ENCODE measurements at regions not wholly inside any gene's neighbourhood (a gene's known extent, or its start where the extent isn't known, plus 50 kb on each side); places are given as distances from the start of the nearest gene placed in this dataset.

- no peaks in the 10 kb centered on the region for H3K4me1 Mint-ChIP-seq
- no peak overlapping the region for H3K4me3 Mint-ChIP-seq
- no peaks in the 10 kb centered on the region for H3K36me3 Mint-ChIP-seq
- H3K9me3 Mint-ChIP-seq: no peaks in the 10 kb centered on the region
- no peak overlapping the region for H3K27ac Mint-ChIP-seq
- H3K27me3 Mint-ChIP-seq: no peaks in the 10 kb centered on the region
Observed at GRCh38 chr4:125481334-125482045, 166.7 kb downstream of the FAT4 start.

GRCh38 chr4:125482822-125483221, 168.1 kb downstream of the FAT4 start:
- no peak overlapping the region for H3K27ac Mint-ChIP-seq
- no peaks in the 10 kb centered on the region for H3K27me3 Mint-ChIP-seq
- no peaks in the 10 kb centered on the region for H3K36me3 Mint-ChIP-seq
- H3K4me1 Mint-ChIP-seq: no peaks in the 10 kb centered on the region
- H3K4me3 Mint-ChIP-seq: no peak overlapping the region
- H3K9me3 Mint-ChIP-seq: no peaks in the 10 kb centered on the region

- H3K27ac Mint-ChIP-seq: no peak overlapping the region
- peaks cover 2% of the 10 kb centered on the region for H3K9me3 Mint-ChIP-seq
- no peaks in the 10 kb centered on the region for H3K36me3 Mint-ChIP-seq
- H3K4me1 Mint-ChIP-seq: no peaks in the 10 kb centered on the region
- no peaks in the 10 kb centered on the region for H3K27me3 Mint-ChIP-seq
- no peak overlapping the region for H3K4me3 Mint-ChIP-seq
Observed at GRCh38 chr4:125483278-125483677, 168.5 kb downstream of the FAT4 start.

- no peak overlapping the region for H3K4me3 Mint-ChIP-seq
- H3K27ac Mint-ChIP-seq: no peak overlapping the region
- H3K27me3 Mint-ChIP-seq: no peaks in the 10 kb centered on the region
- H3K4me1 Mint-ChIP-seq: no peaks in the 10 kb centered on the region
- peaks cover 7% of the 10 kb centered on the region for H3K9me3 Mint-ChIP-seq
- H3K36me3 Mint-ChIP-seq: no peaks in the 10 kb centered on the region
Observed at GRCh38 chr4:125484912-125485311, 170.2 kb downstream of the FAT4 start.

- Mint-ChIP-seq H3K4me1 (no peaks in the 10 kb centered on the region), H3K36me3 (no peaks in the 10 kb centered on the region), H3K27me3 (no peaks in the 10 kb centered on the region), H3K9me3 (peaks cover 7% of the 10 kb centered on the region), H3K27ac (no peak overlapping the region), H3K4me3 (no peak overlapping the region)
Observed at GRCh38 chr4:125486351-125486750, 171.6 kb downstream of the FAT4 start.

- Mint-ChIP-seq H3K9me3 (peaks cover 7% of the 10 kb centered on the region), H3K4me1 (no peaks in the 10 kb centered on the region), H3K4me3 (no peak overlapping the region), H3K27me3 (no peaks in the 10 kb centered on the region), H3K27ac (no peak overlapping the region), H3K36me3 (no peaks in the 10 kb centered on the region)
Observed at GRCh38 chr4:125489952-125490690, 175.4 kb downstream of the FAT4 start.

- no peaks in the 10 kb centered on the region for H3K27me3 Mint-ChIP-seq
- no peaks in the 10 kb centered on the region for H3K36me3 Mint-ChIP-seq
- H3K4me3 Mint-ChIP-seq: no peak overlapping the region
- peaks cover 7% of the 10 kb centered on the region for H3K9me3 Mint-ChIP-seq
- no peaks in the 10 kb centered on the region for H3K4me1 Mint-ChIP-seq
- no peak overlapping the region for H3K27ac Mint-ChIP-seq
Observed at GRCh38 chr4:125492957-125493356, 178.2 kb downstream of the FAT4 start.

- no peaks in the 10 kb centered on the region for H3K27me3 Mint-ChIP-seq
- H3K9me3 Mint-ChIP-seq: peaks cover 6% of the 10 kb centered on the region
- H3K4me3 Mint-ChIP-seq: no peak overlapping the region
- no peaks in the 10 kb centered on the region for H3K4me1 Mint-ChIP-seq
- no peaks in the 10 kb centered on the region for H3K36me3 Mint-ChIP-seq
- H3K27ac Mint-ChIP-seq: no peak overlapping the region
Observed at GRCh38 chr4:125497861-125498260, 183.1 kb downstream of the FAT4 start.

- H3K27me3 Mint-ChIP-seq: no peaks in the 10 kb centered on the region
- H3K36me3 Mint-ChIP-seq: no peaks in the 10 kb centered on the region
- H3K4me3 Mint-ChIP-seq: no peak overlapping the region
- H3K4me1 Mint-ChIP-seq: no peaks in the 10 kb centered on the region
- H3K9me3 Mint-ChIP-seq: peaks cover 6% of the 10 kb centered on the region
- H3K27ac Mint-ChIP-seq: no peak overlapping the region
Observed at GRCh38 chr4:125498981-125499380, 184.2 kb downstream of the FAT4 start.

- Mint-ChIP-seq H3K27me3 (no peaks in the 10 kb centered on the region), H3K4me3 (no peak overlapping the region), H3K9me3 (peaks cover 6% of the 10 kb centered on the region), H3K27ac (no peak overlapping the region), H3K36me3 (no peaks in the 10 kb centered on the region), H3K4me1 (no peaks in the 10 kb centered on the region)
Observed at GRCh38 chr4:125501090-125501489, 186.3 kb downstream of the FAT4 start.

- Mint-ChIP-seq H3K4me1 (no peaks in the 10 kb centered on the region), H3K4me3 (no peak overlapping the region), H3K9me3 (peaks cover 6% of the 10 kb centered on the region), H3K27me3 (no peaks in the 10 kb centered on the region), H3K36me3 (no peaks in the 10 kb centered on the region), H3K27ac (no peak overlapping the region)
Observed at GRCh38 chr4:125501568-125501967, 186.8 kb downstream of the FAT4 start.

GRCh38 chr4:125505621-125506020, 190.9 kb downstream of the FAT4 start:
- no peaks in the 10 kb centered on the region for H3K27me3 Mint-ChIP-seq
- H3K27ac Mint-ChIP-seq: no peak overlapping the region
- H3K36me3 Mint-ChIP-seq: no peaks in the 10 kb centered on the region
- H3K9me3 Mint-ChIP-seq: peaks cover 4% of the 10 kb centered on the region
- H3K4me1 Mint-ChIP-seq: no peaks in the 10 kb centered on the region
- H3K4me3 Mint-ChIP-seq: no peak overlapping the region

GRCh38 chr4:125507141-125507540, 192.4 kb downstream of the FAT4 start:
- Mint-ChIP-seq H3K9me3 (no peaks in the 10 kb centered on the region), H3K27ac (no peak overlapping the region), H3K4me3 (no peak overlapping the region), H3K27me3 (no peaks in the 10 kb centered on the region), H3K36me3 (no peaks in the 10 kb centered on the region), H3K4me1 (no peaks in the 10 kb centered on the region)

GRCh38 chr4:125511715-125512114, 197.0 kb downstream of the FAT4 start:
- Mint-ChIP-seq H3K27ac (no peak overlapping the region), H3K27me3 (no peaks in the 10 kb centered on the region), H3K9me3 (peaks cover 4% of the 10 kb centered on the region), H3K4me1 (no peaks in the 10 kb centered on the region), H3K36me3 (no peaks in the 10 kb centered on the region), H3K4me3 (no peak overlapping the region)

- no peaks in the 10 kb centered on the region for H3K36me3 Mint-ChIP-seq
- H3K4me3 Mint-ChIP-seq: no peak overlapping the region
- H3K27ac Mint-ChIP-seq: no peak overlapping the region
- H3K9me3 Mint-ChIP-seq: peaks cover 4% of the 10 kb centered on the region
- no peaks in the 10 kb centered on the region for H3K4me1 Mint-ChIP-seq
- H3K27me3 Mint-ChIP-seq: no peaks in the 10 kb centered on the region
Observed at GRCh38 chr4:125515016-125515415, 200.3 kb downstream of the FAT4 start.

- peaks cover 4% of the 10 kb centered on the region for H3K9me3 Mint-ChIP-seq
- no peaks in the 10 kb centered on the region for H3K27me3 Mint-ChIP-seq
- no peaks in the 10 kb centered on the region for H3K36me3 Mint-ChIP-seq
- H3K27ac Mint-ChIP-seq: no peak overlapping the region
- no peaks in the 10 kb centered on the region for H3K4me1 Mint-ChIP-seq
- no peak overlapping the region for H3K4me3 Mint-ChIP-seq
Observed at GRCh38 chr4:125517831-125518230, 203.1 kb downstream of the FAT4 start.

All from activated naive CD4-positive, alpha-beta T cell treated with anti-CD3 and anti-CD28 coated beads, Interleukin-2, amount 50 U/mL, for 24 hours (primary cell).